NCI-H146 (cell line): ENCODE measurements at regions not wholly inside any gene's neighbourhood (a gene's known extent, or its start where the extent isn't known, plus 50 kb on each side); places are given as distances from the start of the nearest gene placed in this dataset.
"Not testable (repeated sequence)": the region's sequence is repeated elsewhere in the genome, so short reads cannot be mapped to it uniquely, and the experiment has no call there.

Source experiments
- DNase-seq: peaks from one replicate; lab custom pipeline; 2025; lab: John Stamatoyannopoulos, UW

DNA sequence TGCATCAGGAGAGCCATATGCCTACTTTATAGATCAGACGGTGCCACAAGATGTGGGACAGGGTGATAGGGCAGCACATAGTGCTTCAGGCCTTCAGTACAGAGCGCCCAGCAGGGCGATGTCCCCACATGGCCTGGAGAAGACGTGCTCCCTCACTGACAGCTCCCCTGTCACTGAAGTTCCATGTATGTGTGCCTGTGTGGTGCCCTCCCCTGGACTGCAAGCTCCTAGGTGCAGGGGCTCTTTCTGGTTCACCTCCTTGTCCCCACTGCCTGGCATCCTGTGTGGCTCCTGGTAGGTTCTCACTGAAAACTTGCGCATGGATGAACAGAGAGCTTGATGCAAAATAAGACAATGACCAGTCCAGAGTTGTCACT lies 233.1 kb downstream of the GADD45G start:
- DNase-seq, result no peak

GRCh38 chr9:89838621-89839020 lies 233.8 kb downstream of the GADD45G start:
- DNase-seq, result no peak

GRCh38 chr9:89839449-89839848 lies 234.6 kb downstream of the GADD45G start:
- no peak for DNase-seq

DNA sequence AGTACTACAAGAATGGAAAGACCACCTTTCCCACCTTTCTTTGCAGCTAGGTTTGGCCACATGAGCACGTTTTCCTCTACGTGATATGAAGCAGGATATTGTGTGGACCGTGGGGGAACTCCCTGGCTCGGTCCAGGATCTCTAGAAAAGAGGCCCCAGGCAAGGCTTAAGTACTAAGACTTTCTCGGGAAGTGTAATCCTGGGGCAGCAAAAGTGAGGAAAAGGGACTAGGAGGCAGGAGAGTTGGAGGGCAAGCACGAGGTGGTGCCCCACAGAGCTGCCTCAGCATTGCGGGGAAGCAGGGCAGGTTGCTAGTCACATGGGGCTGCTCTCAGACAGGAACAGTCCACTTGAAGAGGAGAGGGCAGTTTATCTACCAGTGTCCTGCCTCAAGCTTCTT lies 235.1 kb downstream of the GADD45G start:
- no peak for DNase-seq

GRCh38 chr9:89841456-89841855 lies 236.6 kb downstream of the GADD45G start:
- DNase-seq, result peak; percentile 42

DNA sequence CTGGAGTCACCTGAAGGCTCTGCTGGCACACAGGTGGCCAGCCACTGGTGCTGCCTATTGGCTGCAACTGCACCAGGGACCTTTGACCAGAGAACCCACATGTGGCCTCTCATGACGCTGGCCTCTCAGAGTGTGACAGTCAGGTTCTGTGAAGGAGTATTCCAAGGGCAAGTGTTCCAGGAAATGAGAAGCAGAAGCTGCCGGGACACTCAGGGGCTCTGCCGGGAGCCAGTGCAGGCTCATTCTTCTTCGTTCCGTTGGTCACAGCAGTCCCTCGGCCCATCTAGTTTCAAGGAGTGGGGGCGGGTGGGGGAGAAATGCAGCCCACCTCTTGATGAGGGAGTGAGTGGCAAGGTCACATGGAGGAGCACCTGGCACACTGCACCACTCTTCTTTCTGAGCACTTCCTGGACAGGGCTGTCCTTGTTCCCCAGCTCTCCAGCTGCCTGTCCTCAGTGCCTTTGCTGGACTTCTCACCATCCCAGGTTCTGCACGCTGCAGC lies 237.5 kb downstream of the GADD45G start:
- DNase-seq, result no peak

GRCh38 chr9:89843074-89843473 lies 238.3 kb downstream of the GADD45G start:
- DNase-seq, result no peak

DNA sequence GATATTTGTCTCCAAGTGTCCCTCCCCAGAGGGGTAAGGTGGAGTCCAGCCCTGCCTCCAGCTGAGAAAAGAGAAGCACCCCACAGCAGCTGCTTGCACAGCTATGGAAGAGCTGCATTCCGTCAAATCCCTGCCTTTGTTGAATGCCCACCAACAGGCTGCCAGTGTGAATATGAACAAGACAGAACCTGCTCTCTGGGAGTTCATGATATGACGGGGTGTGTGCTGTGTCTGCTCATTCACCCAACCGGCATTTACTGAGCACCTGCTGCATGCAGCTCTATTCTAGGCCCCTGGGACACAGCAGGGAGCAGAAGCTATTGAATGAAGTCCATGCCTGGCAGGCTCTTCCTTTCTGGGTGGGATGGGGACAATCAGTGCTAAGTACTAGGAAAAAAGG lies 238.8 kb downstream of the GADD45G start:
- DNase-seq, result no peak

DNA sequence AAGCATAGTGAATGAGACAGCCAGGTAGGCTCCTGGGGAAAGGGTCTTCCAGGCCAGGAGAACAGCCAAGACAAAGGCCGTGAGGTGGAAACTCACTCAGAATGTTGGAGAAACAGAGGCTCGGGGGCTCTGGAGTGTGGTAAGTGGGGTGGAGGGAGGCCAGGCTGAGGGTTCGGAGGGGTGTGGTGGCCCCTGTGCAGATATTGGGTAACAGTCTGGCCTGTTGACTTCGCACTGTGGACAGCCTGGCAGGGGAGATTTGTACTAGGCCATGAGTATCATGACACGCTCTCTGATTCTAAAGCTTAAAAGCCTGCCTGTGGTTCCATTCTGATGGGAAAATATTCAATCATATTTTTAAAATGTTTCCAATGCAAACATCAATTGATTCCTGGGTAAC lies 239.3 kb downstream of the GADD45G start:
- no peak for DNase-seq

GRCh38 chr9:89844535-89844934 lies 239.7 kb downstream of the GADD45G start:
- DNase-seq, result no peak

DNA sequence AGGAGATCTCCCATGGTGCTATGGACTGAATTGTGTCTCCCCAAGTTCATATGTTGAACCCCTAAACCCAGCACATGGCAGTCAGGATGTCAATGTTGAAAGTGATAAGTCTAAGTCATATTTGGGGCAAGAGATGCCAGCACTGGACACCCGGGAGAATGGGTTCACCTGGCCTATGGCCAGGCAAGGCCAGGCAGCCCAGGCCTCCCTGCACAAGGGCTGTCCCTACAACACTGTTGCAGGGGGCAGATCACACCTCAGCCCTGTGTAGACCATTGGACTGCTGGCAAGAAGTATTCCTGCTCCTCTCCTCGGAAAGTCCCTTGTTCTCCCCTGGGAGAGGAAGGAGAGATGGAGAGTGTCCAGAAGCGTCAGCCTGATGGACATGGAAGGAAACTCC lies 240.5 kb downstream of the GADD45G start:
- no peak for DNase-seq

DNA sequence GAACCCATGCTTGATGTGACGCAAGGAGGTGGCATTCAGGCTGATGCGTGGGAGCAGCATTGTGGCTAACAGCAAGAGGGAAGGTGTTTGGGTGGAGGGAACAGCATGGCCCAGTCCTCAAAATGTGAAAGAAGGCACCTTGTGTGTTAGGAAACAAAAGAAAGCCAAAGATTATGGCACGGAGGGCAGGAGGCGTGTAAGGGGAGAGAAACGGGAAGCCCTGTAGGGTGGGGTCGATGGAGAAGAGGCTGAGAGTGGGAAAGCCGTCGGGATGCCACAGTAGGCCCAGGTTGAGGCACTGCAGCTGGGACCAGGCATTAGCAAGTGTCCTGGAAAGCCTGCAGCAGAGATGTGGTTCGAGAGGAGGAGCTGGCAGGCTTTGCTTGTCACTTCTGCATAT lies 241.1 kb downstream of the GADD45G start:
- no peak for DNase-seq

GRCh38 chr9:89848060-89849040 lies 243.5 kb downstream of the GADD45G start:
- no peak for DNase-seq

DNA sequence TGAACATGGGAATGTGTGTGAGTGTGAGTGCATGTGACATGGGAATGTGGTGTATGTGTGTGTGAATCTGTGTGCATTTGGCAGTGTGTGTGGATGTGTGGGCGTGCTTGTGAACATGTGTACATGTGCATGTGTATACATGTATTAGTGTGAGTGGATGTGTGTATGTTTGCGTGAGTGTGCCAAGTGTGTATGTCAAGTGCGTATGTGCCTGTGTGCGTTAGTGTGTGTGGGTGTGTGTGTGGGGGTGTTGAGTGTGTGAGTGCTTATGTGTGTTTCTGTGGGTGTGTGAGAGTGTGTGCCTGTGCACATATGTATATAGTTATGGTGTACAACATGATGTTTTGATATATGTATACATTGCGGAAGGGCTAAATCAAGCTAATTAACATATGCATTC lies 244.3 kb downstream of the GADD45G start:
- no peak for DNase-seq

- no peak for DNase-seq
These were observed 245.3 kb downstream of the GADD45G start for GRCh38 chr9:89850153-89850552.

GRCh38 chr9:89850631-89851325 lies 246.0 kb downstream of the GADD45G start:
- DNase-seq, result peak; percentile 59

DNA sequence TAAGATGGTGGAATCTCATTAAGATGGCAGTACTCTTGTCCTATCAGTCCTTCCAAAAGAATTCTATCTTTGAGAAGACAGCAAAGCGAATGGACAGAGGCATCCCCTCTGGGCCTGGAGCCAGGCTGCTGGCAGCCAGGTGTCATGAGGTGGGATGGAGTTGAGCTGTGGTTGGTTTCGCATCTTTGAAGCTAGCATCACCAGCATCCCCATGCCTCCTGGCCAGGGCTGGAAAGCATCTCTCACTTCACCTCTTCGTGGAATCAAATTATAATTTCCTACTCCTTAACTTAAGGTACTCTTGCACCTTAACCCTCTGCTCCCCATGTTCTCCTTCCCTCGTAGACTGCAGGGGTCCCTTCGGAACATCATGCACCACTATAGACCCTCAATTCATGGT lies 248.3 kb downstream of the GADD45G start:
- no peak for DNase-seq

DNA sequence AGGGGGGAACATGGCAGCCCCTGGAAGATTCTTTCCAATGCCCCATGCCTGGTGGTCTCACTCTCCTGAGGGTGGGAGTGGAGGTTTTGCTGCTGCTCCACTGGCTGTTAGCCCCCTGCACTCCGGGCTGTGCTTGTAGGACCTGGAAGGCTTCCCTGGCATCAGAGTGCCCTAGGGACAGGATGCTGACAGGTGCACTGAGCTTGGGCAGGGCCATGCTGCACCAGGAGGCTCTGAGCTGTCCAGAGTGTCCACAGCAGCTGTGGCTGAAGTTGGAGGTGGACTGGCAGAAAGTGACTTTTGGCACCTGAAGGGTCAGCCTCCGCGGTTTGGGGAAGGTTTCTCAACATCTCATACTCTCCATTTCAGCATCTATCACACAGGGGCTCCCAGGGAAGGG lies 249.1 kb downstream of the GADD45G start:
- no peak for DNase-seq

- DNase-seq, result no peak
These were observed 250.1 kb downstream of the GADD45G start for GRCh38 chr9:89854715-89855475.

DNA sequence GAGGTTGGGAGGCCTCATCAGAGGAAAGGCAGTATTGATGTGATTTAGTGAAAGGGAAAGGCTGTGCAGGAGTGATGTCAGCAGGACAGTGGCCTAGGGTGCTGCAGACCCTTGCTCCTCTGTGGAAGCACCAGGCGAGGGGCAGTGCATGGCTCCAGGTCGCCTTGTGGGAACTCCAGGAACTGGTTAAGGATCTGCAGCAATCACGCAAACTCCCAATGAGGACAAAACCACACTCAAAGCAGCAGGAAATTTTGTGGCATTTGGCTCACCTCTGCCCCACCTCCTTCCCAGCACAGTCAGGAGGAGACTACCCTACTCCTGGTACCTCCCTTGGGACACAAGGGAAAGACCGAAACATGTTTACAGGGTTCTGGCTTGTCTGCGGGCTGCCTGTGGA lies 251.5 kb downstream of the GADD45G start:
- DNase-seq, result not testable (repeated sequence)

- not testable (repeated sequence) for DNase-seq
These were observed 252.1 kb downstream of the GADD45G start for GRCh38 chr9:89856950-89857349.

- DNase-seq, result not testable (repeated sequence)
These were observed 255.0 kb downstream of the GADD45G start for GRCh38 chr9:89859842-89860241.
